ENCODE measurements at regions not wholly inside any gene's neighbourhood (a gene's known extent, or its start where the extent isn't known, plus 50 kb on each side); places are given as distances from the start of the nearest gene placed in this dataset.

DNA sequence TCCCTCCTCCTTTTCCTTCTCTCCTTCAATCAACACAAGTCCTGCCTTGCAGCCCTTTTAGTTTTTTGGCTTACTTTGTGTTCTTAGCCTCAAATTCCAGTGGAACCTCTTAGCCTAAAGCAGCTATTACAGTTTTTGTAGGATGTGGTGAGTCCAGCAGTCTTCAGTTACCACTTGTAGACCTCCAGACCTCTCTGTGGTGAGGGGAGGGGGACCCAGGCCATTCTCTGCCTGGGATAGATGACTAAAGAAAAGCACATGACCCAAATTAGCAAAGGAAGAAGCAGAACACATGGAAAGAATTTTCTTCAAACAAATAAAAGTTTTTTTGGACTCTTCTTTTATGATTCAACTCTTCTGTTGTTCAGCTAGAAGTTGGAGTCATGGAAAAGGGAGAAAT, 246.5 kb downstream of the HAO1 start (continued):
- TF ChIP-seq, protein P1, sequence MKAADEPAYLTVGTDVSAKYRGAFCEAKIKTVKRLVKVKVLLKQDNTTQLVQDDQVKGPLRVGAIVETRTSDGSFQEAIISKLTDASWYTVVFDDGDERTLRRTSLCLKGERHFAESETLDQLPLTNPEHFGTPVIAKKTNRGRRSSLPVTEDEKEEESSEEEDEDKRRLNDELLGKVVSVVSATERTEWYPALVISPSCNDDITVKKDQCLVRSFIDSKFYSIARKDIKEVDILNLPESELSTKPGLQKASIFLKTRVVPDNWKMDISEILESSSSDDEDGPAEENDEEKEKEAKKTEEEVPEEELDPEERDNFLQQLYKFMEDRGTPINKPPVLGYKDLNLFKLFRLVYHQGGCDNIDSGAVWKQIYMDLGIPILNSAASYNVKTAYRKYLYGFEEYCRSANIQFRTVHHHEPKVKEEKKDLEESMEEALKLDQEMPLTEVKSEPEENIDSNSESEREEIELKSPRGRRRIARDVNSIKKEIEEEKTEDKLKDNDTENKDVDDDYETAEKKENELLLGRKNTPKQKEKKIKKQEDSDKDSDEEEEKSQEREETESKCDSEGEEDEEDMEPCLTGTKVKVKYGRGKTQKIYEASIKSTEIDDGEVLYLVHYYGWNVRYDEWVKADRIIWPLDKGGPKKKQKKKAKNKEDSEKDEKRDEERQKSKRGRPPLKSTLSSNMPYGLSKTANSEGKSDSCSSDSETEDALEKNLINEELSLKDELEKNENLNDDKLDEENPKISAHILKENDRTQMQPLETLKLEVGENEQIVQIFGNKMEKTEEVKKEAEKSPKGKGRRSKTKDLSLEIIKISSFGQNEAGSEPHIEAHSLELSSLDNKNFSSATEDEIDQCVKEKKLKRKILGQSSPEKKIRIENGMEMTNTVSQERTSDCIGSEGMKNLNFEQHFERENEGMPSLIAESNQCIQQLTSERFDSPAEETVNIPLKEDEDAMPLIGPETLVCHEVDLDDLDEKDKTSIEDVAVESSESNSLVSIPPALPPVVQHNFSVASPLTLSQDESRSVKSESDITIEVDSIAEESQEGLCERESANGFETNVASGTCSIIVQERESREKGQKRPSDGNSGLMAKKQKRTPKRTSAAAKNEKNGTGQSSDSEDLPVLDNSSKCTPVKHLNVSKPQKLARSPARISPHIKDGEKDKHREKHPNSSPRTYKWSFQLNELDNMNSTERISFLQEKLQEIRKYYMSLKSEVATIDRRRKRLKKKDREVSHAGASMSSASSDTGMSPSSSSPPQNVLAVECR (CRISPR knock-in tag; IDR thresholded peaks at IDR 0.05; ENCODE audit: borderline replicate concordance): no peak
- TF ChIP-seq SETDB1 (CRISPR knock-in tag; IDR thresholded peaks at IDR 0.05; ENCODE audit: borderline replicate concordance): no peak

DNA sequence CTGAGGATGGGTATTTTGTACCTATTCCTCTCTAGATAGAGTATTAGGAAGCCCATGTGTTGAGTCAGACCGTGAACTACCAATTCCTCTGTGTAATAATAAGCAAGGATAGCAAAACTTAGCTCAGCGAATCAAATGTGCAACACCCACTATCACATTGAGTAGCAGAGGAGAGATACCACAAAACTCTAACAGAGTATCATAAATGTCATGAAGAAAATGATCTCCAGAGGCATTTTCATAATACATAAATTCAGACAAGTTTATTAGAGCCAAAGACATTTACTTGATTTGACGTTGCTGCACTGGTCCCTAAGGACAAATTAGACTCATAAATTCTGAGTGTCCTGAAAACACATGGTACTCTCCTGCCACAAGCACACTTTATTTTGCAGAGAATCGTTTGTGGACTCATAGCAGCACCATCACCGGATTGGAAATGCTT, 245.2 kb downstream of the HAO1 start:
- intact Hi-C loops (cut with micrococcal nuclease; ENCODE audit: unreplicated experiment): no loop called here
- Histone ChIP-seq H3K27ac (ENCODE audit: extremely low read length, insufficient read depth, low read length) (no peak overlapping the region), H3K4me2 (ENCODE audit: low read depth, low read length) (no peak overlapping the region), H3K4me1 (ENCODE audit: insufficient read depth, low read length) (no peaks in the 10 kb centered on the region), H3K9me3 (ENCODE audit: low read length) (no peaks in the 10 kb centered on the region), H4K20me1 (ENCODE audit: insufficient read depth, low read length) (no peaks in the 10 kb centered on the region), H3K27me3 (ENCODE audit: control insufficient read depth in 1 of 2, insufficient read depth in 2 of 2, low read length in 2 of 2) (0 out of 5 replicates have a peak, but pooled peaks cover 0 to 2% of the 10 kb centered on the region in 2 experiments), H3K4me3 (replicated peaks in 1 of 3; ENCODE audit: insufficient read depth in 1 of 3, low read depth in 2 of 3, low read length in 3 of 3) (no peak overlapping the region), H2AFZ (ENCODE audit: low read length) (no peak overlapping the region), H3K79me2 (ENCODE audit: insufficient read depth, low read length) (no peaks in the 10 kb centered on the region), H3K9ac (ENCODE audit: insufficient read depth, low read depth, low read length) (no peak overlapping the region), H3K36me3 (replicated peaks in 1 of 2; ENCODE audit: control insufficient read depth in 1 of 2, insufficient read depth in 2 of 2, low read length in 2 of 2) (no peaks in the 10 kb centered on the region)
- POLR2A ChIA-PET: no interaction called here
- in situ Hi-C loops (cut with HindIII; ENCODE audit: extremely low pct_ligation_motif_present, low pct_unique_long_range_greater_than_20kb): no loop called here
- CTCF ChIA-PET (ENCODE audit: low intra/inter-chr PET ratio, low total read pairs): no interaction called here
- no peak for FAIRE-seq
- no peak for DNase-seq (ENCODE audit: low spot score)
- 14% methylated on average over 5 of the region's 5 CpGs for WGBS (ENCODE audit: low lambda C conversion rate)
- TF ChIP-seq KDM1A (CRISPR knock-in tag; IDR thresholded peaks at IDR 0.05) (no peak), ZNF614 (CRISPR knock-in tag; IDR thresholded peaks at IDR 0.05; ENCODE audit: borderline replicate concordance) (no peak), HOXA9 (CRISPR knock-in tag; IDR thresholded peaks at IDR 0.05; ENCODE audit: borderline replicate concordance) (no peak), GFI1 (CRISPR knock-in tag; IDR thresholded peaks at IDR 0.05; ENCODE audit: borderline replicate concordance) (no peak), SOX13 (IDR thresholded peaks at IDR 0.05) (no peak), SOX13 (CRISPR knock-in tag; conservative IDR thresholded peaks at IDR 0.05 in 1 of 2, IDR thresholded peaks at IDR 0.05 in 1 of 2) (no peak), ZFP82 (CRISPR knock-in tag; IDR thresholded peaks at IDR 0.05; ENCODE audit: borderline replicate concordance) (no peak), REL (CRISPR knock-in tag; conservative IDR thresholded peaks at IDR 0.05) (no peak), ZNF570 (CRISPR knock-in tag; IDR thresholded peaks at IDR 0.05; ENCODE audit: borderline replicate concordance) (no peak), ZNF775 (CRISPR knock-in tag; IDR thresholded peaks at IDR 0.05; ENCODE audit: borderline replicate concordance) (no peak)
- TF ChIP-seq, protein P2, sequence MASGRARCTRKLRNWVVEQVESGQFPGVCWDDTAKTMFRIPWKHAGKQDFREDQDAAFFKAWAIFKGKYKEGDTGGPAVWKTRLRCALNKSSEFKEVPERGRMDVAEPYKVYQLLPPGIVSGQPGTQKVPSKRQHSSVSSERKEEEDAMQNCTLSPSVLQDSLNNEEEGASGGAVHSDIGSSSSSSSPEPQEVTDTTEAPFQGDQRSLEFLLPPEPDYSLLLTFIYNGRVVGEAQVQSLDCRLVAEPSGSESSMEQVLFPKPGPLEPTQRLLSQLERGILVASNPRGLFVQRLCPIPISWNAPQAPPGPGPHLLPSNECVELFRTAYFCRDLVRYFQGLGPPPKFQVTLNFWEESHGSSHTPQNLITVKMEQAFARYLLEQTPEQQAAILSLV (CRISPR knock-in tag; IDR thresholded peaks at IDR 0.05; ENCODE audit: borderline replicate concordance): no peak
- no TSS peak for BruUV-seq (replicated peaks)
- ATAC-seq: no peak
